ENCODE measurements at regions not wholly inside any gene's neighbourhood (a gene's known extent, or its start where the extent isn't known, plus 50 kb on each side); places are given as distances from the start of the nearest gene placed in this dataset.
"Not testable (repeated sequence)": the region's sequence is repeated elsewhere in the genome, so short reads cannot be mapped to it uniquely, and the experiment has no call there.

DNA sequence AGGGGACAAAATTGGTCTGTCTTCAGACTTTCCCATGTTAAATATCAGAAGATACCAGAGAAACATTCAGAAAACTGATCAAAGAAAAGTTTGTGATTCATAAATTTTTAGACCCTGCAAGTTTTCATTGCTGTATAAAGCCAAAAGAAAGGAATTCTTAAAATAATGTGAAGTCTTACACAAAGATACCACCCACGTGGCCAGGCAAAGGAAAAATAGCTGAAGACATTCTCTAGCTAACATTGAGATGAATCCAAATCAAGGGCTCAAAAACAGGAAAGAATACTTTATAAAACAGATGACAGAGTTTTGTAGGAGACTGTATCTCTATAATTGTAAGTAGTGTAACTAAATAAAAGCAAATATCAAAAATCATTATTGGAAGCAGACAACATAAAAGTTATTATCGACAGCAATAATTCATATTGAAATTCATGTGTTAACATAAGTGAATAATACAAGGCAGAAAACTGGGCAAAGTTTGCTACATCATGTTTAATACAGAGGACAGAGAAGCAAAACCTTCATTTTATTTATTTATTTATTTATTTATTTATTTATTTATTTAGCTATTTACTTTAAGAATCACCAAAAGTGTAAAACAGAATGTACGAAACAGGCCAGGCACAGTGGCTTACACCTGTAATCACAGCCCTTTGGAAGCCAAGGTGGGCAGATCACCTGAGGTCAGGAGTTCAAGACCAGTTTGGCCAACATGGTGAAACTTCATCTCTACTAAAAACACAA, 204.6 kb upstream of the SLIT2 start:
- no peak for DNase-seq (ENCODE audit: low read depth)

- no peak for DNase-seq (ENCODE audit: low read depth)
Observed at GRCh38 chr4:20046179-20046578, 205.5 kb upstream of the SLIT2 start.

- no peak for DNase-seq (ENCODE audit: low read depth)
Observed at GRCh38 chr4:20044966-20045365, 206.7 kb upstream of the SLIT2 start.

DNA sequence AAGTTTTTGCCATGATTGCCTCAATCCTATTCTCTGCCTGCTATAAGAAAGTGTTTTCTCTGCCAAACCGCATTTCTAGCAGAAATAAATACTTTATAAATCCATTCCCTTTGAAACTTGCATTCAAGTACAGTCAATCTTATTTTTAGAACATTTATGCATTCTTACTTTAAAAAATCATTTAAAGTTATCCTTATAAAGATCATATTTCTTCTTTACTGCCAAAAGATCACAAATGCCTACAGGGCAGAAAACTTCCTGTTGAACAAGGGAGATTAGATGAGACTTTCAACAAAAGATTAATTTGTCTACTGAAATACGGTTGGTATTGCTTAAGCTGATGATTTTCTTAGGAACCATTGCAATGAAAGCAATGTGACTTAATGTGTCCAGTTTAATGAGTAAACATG, 207.2 kb upstream of the SLIT2 start:
- DNase-seq (ENCODE audit: low read depth), result no peak

DNA sequence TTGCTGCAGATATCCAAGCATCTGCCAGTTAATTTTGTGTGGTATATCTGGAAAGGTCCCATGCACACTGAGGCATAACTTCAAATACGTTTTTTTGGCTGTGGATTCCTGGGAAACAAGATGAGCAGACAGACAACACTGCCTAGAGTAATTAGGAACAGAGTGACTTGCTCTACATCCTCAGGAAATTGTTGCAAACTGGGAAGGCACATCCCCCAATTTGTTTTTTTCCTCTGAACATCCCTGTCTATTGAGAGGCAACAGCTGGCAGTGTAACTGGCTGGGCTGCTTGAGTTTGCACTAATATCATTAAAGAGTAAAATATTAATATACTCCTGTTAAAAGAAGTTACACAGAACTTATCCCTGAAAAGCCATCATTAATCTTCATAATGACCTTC, 207.7 kb upstream of the SLIT2 start:
- DNase-seq (ENCODE audit: low read depth), result no peak

- no peak for DNase-seq (ENCODE audit: low read depth)
Observed at GRCh38 chr4:20042769-20043168, 208.9 kb upstream of the SLIT2 start.

- DNase-seq (ENCODE audit: low read depth), result no peak
Observed at GRCh38 chr4:20041839-20042407, 209.8 kb upstream of the SLIT2 start.

GRCh38 chr4:20037745-20038144, 214.0 kb upstream of the SLIT2 start:
- DNase-seq (ENCODE audit: low read depth), result no peak

DNA sequence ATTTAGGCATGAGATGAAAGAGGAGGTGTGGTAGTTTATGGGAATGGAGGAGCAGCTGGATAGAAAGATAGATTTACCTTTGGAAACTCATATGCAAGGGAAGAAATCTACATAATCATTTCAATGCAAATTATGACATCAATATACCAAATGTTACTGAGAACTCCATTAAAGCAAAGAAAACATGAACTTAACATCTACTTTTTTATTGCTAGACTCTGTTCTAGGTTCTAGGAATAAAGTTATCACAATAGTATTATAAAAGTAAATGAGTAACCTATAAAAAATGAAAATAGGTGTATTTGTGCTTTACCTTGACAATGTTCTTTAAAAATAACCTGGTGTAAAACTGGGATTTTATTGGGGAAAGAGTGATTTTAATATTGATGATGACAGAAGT, 221.6 kb upstream of the SLIT2 start:
- no peak for DNase-seq (ENCODE audit: low read depth)

DNA sequence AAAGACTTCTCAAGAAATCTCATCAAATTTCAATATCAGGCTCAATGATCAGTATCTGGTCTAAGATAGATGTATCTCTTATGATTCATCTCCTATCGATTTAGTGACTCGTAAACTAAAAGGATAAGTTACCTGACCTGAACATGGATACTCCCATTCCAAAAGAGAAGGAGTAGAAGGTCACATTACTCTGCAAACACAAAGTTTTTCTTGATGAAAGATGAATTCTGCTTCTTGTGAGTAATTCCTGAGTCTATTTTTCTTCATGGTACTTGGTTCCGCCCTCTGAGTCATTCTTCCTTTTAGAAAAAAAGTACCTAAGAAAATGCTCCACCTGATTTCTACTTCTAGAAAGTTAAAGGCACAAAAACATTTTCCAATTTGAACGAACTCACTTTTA, 223.1 kb upstream of the SLIT2 start:
- DNase-seq (ENCODE audit: low read depth), result no peak

- DNase-seq (ENCODE audit: low read depth), result no peak
Observed at GRCh38 chr4:20026456-20026855, 225.2 kb upstream of the SLIT2 start.

DNA sequence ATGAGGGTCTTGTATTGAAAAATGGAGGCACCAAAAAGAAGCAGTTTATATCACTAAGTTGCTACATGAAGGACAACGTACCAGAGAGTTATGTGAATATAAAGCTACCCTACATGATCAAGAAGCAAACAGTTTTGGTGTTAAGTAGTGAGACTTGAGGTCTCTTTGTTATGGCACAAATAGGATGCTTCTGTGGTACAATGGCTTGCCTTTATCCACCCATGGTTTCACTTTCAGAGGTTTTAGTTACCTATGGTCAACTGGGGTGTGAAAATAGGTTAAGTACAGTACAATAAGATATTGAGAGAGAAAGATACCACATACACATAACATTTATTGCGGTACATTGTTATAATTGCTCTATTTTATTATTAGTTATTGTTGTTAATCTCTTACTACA, 229.2 kb upstream of the SLIT2 start:
- DNase-seq (ENCODE audit: low read depth), result no peak

GRCh38 chr4:20020056-20020455, 231.6 kb upstream of the SLIT2 start:
- DNase-seq (ENCODE audit: low read depth), result no peak

DNA sequence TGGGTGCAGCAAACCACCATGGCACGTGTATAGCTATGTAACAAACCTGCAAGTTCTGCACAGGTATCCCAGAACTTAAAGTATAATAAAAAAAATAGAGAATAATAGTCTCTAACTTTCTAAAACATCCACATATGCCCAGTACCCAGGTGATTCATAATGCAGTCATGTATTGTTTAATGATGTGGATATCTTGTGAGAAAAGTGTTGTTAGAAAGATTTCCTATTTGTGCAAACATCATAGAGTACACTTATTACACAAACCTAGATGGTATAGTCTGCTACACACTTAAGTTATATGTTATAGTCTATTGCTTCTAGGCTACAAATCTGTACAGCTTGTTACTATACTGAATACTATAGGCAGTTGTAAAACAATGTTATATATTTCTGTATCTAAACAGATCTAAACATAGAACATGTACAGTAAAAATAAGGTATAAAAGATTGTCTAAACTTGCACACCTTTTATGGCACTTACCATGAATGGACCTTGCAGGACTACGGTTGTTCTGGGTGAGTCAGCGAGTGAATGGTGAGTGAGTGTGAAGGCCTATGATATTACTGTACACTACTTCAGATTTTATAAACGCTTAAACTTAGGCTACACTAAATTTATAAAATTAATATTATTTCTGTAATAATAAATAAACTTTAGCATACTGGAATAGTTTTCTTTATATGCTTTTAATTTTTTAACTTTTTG, 232.2 kb upstream of the SLIT2 start:
- no peak for DNase-seq (ENCODE audit: low read depth)

- no peak for DNase-seq (ENCODE audit: low read depth)
Observed at GRCh38 chr4:20017777-20018115, 234.0 kb upstream of the SLIT2 start.

DNA sequence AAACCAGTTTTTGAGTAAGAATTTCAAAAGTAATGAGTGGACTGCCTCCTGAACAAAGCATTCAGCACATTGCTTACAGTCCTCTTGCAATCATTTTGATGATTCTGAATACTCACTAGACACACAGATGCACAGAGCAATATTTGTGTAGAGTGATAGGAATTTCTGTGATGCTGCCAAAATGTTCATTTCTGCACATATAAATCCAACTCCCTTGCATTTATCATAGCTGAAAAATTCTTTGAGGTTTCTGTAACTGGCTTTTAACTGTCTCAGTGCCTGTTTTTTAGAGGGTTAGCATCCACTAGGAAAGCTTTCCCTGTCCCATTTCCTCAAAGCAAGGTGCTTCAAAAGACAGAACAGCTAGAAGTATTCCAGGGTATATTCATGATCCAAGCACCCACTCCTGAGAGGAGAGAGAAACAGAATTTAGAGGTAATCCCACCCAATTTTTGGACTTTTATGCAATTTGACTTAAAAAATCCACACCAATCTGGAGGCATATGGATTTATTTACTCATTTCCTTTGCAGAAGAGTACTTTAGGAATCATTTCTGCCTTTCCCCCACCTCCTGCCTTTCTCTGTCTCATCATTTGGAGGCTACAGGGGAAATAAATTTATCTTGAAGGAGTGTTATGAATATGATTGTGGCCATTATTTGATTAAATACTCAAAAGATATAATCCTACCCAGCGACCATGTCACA, 234.5 kb upstream of the SLIT2 start:
- DNase-seq (ENCODE audit: low read depth), result no peak

GRCh38 chr4:20015636-20016224, 236.0 kb upstream of the SLIT2 start:
- no peak for DNase-seq (ENCODE audit: low read depth)

DNA sequence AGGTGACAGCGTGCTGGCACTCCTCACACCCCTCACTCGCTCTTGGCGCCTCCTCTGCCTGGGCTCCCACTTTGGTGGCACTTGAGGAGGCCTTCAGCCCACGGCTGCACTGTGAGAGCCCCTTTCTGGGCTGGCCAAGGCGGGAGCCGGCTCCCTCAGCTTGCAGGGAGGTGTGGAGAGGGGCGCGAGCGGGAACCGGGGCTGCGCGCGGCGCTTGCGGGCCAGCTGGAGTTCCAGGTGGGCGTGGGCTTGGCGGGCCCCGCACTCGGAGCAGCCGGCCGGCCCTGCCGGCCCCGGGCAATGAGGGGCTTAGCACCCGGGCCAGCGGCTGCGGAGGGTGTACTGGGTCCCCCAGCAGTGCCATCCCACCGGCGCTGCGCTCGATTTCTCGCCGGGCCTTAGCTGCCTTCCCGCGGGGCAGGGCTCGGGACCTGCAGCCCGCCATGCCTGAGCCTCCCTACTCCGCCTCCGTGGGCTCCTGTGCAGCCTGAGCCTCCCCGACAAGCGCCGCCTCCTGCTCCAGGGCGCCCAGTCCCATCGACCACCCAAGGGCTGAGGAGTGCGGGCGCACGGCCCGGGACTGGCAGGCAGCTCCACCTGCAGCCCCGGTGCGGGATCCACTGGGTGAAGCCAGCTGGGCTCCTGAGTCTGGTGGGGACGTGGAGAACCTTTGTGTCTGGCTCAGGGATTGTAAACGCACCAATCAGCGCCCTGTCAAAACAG, 247.7 kb upstream of the SLIT2 start:
- DNase-seq (ENCODE audit: low read depth), result not testable (repeated sequence)

GRCh38 chr4:19999775-20000414, 251.8 kb upstream of the SLIT2 start:
- no peak for DNase-seq (ENCODE audit: low read depth)

- no peak for DNase-seq (ENCODE audit: low read depth)
Observed at GRCh38 chr4:19999276-19999675, 252.4 kb upstream of the SLIT2 start.

DNA sequence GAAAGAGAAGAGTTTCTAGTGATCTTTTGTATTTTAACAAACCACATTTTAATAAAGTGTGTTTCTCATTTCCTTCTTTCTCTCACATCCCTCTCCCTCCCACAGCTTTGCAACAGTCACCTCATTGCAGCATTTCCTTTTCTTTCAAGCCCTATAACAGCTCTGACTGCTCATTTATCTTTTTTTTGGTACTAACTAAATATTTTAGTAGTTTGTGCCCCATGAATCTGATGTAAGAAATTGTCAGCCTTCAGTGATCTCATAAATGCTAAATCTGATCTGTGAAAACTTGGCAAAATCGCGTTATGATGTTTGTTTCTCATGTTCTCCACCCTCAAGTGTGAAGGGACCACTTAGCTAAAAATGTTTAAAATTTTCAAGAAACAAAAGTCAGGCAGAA, 258.5 kb upstream of the SLIT2 start:
- DNase-seq (ENCODE audit: low read depth), result no peak
